Inflammatory macrophage (primary cell): ENCODE measurements at regions not wholly inside any gene's neighbourhood (a gene's known extent, or its start where the extent isn't known, plus 50 kb on each side); places are given as distances from the start of the nearest gene placed in this dataset.

Experiments
- DNase-seq, 2 donors: peaks; one replicate each; pipeline ENCODE4 v3.0.0-alpha.2; 2020 to 2022

DNA sequence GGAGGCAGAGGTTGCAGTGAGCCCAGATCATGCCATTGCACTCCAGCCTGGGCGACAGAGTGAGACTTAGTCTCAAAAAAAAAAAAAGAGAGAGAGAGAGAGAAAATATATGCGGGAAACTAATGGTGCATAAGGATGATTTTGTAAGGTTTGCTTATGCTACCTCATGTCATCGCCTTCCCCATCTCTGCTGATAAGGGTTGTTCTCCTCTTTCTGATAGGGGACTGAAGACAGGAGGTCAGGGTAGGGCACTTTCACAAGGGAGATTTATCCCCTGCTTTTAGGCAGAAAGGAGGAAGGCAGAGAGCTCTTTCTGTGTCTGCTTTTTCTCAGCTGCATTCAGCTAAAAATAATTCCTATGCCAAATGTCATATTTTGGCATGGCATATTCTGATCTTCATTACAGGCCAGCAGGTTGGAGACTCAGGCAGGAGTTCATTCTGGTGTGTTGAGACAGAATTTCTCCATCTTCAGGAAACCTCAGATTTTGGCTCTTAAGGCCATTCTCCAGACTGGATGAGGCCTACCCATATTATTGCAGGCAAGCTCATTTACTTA, 220.2 kb downstream of the AUH start:
- DNase-seq: no peak

DNA sequence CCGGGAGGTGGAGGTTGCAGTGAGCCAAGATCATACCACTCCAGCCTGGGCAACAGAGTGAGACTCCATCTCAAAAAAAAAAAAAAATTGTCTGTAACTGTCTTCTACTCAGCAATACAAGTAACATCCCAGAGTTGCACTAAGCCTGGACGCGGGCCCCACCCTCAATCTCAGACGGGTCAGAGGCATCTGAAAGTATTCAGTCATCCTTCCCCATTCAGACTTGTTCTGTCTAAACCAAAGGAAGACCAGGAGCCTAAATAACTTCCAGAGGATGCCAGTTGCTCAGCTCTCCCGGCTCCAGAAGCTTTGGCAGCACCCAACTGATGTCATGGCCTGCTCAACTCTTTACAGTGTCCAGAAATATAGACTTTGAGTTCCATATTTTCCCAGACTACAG, 218.6 kb downstream of the AUH start:
- DNase-seq: no peak

DNA sequence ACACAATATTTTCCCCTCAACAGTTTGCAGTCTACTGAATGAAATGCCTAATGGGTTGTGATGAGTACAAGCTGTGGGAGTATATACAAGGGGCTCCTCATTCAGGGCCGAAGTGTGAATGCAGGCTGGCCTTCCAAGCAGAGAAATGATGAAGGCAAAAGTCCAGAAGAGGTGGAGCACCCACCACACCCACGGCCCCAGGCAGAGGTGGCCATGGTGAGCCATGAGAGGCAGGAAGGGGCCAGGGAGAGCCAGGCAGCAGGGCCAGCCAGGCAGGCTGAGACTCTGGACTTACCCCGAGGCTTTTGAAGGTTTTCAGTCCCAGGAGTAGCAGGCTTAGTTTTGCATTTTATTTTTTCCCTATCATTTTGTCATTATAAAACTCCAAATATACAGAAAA, 218.1 kb downstream of the AUH start:
- DNase-seq: no peak

DNA sequence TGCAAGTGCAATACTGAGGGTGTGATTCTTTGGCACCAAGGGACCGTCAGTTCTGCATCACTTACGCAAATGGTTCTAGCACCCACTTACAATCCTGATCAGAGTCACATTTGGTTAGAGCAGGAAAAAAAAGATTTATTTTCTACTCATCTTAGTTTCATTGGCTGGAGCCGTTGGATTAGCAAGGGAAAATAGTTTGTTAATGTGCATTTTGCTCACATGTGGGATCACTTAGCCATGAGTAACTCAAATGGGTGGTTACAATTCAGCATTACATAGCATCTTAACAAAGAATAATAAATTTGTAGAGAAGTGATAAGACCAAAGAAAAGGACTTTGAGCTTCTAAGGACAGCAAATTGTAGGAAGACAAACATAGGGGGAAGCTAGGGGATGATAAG, 216.9 kb downstream of the AUH start:
- DNase-seq: no peak

DNA sequence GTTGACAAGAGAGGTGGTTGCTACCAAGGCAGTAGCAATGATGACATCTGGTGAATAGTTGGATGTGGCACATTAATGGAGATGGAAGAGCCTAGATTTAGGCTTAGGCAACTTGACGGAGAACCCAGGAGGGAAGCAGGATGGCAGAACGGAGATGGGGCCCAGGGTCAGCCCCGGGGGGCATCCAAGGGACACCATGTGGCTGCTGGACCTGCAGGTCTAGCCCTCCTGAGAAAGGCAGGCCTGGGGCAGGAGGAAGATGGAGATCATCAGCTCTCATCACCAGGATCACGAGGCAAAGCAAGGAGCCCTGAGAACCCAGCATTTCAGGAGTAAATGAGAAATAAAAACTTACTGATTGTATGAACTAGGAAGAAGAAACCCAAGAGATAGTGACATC, 216.2 kb downstream of the AUH start:
- no peak for DNase-seq

DNA sequence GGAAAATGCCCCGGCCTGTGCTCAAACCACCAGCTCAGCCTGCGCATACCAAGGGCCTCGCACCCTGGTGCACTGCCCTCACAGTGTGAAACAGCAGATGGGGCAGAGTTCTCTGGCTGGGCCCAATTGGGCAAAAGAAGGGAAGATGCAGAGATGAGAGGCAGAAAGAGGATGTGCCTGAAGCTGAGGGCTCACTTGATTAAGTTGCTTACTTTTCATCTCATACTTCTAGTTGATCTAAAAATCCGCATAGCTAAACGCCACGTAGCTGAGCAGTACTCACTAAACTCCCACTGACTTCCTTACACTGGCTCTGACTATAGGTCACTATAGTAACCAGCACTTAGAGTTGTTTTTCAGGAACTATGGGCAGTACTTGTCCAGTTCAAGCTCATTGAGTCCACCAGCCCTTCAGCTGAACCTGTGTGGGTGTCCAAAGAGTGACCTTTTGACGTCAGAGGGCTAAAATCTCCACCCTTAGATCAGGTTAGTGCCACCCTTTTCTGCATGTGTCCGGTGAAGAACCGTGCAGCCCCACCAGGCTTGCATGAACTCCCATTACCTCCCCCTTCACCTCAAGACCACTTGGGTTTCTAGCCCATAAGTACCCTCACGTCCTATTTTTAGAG, 215.2 kb downstream of the AUH start:
- peak; percentile 90 to 92 for DNase-seq

DNA sequence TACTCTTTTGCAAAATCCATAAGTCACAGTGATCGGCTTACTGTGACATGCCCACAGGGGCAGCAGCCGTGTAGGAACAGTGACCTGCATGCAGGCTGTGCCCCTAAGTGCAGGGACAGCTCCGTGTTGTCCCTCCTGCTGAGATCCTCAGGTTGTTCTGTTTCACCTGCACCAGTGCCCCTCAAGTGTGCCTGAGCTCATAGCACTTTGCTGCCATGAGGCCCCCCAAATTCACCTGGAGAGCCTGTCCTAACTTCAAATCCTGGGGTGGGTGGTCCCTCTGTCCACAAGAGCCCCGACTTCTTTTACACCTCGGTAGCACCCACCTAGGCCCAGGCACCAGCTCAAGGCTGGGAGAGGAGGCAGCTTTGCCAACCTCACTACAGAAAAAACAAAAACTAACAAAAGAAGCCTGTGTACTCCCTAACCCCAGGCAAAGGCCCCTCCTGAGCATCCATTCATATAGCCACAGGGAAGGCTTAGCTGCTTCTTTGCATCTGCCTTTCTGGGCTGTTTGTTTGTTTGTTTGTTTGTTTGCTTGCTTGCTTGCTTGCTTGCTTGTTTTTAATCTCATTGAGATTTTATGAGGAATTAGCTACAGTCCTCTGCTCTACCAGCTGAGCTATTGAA, 214.5 kb downstream of the AUH start:
- DNase-seq: no peak

DNA sequence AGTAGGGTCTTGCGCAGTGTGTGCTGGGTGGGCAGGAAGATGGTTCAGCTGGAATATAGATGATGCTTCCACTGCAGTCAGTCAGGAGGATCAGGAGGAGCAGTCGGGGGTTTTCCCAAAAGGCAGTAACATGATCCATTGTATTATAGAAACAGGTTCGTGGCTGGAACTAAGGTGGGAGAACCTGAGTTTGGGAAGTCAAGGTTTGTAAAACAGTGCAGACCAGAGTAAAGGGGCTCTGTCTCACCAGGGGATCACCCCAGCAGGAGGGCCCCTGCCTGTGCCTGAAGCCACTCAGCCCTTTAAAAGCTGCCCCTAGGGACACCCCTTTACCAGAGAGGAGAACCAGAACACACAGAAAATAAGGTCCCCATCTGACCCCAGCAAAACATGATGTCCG, 213.4 kb downstream of the AUH start:
- no peak for DNase-seq

DNA sequence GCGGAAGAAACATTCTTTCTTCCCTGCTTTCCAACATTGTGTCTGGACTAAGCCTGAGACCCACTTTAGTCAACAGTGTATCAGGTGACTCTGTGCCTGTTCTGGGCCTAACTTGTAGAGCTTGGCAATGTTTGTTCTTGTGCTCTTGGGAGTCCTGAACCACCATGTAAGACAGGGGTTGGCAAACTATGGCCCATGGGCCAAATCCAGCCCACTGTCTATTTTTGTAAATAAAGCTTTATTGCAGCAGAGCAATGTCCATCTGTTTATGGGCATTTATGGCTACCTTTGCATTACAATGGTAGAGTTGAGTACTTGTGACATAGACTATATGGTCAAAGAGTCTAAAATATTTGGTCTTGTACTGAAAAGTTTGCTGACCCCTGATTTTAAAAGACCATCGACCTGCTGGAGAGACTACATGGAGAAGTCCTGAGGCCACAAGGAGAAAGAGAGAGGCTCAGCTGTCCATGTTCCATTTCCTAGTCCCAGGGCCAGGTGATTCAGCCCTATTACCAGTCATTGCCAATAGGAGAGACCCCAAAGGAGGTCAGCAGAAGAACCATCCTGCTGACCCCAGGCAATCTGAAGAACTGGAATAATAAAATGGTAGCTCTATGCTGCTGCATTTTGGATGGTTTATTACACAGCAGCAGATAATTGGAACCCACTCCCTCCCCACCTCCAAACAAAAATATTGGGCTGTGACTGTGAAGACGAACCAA, 211.3 kb downstream of the AUH start:
- DNase-seq: no peak

DNA sequence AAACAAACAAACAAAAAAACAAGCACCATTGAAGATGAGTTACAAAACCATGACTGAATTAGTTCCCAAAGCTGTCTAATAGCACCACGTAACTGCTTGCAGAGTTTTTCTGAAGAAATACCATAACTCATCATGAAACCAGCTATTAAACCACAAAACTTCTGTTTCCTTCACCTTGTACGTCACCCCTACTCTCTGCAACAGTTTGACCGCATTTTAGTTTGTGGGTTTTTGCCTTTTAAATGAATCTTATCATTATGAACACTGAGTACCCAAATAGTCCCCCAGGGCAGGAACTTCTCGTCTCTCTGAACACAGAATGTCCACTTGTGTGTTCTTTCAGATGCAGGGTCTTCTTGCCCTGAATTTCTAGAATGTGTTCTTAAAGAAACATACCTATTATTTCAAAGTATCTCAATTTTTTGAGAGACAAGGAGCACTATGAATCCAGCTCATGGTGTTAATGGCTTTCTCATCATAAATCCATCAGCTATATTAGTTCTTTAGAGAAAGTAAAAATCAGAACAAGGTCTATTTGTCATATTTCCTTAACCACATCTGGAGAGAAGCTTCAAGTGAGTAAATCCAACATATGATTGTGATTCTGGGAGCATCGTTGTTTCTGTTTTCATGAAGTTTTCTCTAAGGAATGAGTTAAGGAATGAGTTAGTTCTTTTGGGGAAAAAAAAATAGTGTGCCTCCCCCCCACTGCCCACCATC, 210.6 kb downstream of the AUH start:
- DNase-seq: peak; percentile 83 to 94

DNA sequence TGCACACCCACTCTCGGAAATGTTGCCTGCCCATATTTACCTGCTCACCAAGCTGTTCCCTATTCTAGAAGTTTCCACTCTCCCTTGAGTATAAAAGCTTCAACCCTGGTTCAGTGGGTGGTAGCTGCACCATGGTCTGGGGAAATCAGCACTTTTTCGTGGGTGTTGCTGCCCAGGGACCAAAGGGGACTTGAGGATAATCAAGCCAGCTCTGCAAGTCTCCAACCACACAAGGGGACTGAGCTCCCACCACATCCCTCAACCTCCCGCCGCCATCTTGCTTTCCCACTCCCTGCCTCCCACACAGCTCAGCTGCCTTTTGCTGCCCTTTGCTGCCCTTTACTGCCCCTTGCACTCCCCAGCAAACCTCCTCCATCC, 210.0 kb downstream of the AUH start:
- DNase-seq: peak; percentile 77 to 89

DNA sequence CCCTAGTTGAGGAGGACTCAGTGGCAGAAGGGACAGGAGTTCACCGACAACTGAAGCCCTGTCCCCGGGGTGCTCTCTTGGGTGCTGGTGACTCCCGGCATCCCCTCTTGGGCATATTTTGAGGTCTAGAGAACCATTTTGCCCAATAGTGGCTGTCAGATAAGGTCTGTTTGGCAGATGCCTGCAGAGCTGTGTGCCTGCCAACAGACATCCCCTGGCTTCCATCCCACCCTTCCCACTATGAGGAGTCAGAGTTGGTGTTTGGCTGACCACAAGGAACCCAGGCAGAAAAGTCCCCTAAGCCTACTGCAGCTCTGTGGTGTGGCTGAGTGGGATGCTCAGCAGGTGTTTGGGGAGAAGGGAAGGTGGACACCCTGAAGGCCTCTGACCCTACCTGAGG, 207.0 kb downstream of the AUH start:
- DNase-seq: no peak

DNA sequence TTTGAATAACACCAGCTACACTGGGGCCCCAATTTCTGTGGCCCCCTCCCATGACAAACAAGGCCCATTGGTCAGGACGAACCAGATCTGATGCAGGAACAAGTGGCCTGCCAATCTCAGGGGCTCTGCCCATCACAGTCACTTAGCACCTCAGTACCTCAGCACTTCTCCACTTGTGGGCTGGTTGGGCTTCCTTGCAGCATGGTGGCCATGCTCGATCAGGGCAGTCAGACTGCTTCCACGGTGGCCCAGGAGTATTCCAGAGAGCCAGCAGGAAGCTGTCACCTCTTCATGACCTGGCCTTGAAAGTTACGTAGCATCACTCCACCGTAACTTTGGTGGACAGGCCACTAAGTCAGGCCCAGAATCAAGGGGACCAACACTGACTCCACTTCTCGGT, 206.5 kb downstream of the AUH start:
- no peak for DNase-seq

DNA sequence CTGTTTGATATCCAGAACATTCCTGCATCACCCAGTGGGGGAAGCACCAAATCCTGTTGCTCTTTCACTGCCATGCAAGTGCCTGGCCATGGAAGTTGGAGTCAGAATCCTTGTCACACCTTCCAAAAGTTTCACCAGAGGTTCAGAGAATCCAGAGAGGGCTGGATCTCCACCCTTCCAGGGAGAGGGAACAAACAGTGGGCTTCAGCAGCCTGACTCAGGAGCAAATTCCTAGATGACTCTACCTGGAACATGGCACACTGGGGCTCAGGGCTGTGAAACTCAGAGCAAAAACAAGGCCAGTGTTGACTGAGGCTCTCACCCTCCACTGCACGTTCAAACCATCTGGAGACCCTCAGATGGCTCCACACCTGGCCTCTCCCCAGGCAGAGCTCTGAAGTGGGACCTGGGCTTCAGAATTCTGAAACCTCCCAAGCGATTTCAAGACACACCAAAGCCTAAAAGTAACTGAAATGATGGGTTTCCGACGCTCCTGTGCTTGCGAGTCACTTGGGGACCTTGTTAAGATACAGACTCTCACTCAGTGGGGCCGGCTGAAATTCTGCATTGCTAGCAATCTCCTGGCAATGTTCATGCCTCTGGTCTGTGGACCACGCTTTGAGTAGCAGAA, 205.9 kb downstream of the AUH start:
- no peak for DNase-seq

DNA sequence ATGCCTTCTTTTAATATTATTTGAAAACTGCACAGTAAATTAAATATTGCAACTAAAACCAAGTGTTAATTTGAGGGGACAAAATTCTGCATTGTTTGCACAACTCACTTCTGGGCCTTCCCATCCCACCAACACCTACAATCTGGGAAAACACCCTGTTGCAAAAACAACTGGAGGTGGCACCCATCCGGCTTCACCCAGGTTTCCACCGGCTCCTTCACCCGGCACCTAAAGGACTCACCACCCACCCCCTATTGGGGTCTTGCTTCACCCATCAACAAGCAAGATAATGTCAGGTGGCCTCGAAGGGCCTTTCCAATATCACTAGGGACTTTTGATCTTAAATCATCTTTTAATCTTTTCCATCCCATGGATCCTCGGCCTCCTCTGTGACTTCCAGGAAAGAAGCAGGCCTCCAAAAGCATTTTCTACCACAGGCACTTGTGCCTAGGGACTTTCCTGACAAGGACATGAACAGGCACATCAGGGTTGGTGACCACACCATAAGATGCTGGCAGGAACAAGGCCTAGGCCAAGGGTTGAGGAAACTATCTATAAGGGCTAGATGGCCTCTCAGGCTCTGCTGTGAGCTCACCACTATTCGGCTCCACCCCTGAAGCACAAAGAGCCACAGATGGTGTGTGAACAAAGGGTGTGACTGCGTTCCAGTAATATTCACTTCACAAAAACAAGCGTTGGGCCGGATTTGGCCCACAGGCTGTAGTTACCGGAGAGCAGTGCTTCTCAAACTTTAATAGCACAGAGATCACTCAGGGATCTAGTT, 205.1 kb downstream of the AUH start:
- no peak for DNase-seq

DNA sequence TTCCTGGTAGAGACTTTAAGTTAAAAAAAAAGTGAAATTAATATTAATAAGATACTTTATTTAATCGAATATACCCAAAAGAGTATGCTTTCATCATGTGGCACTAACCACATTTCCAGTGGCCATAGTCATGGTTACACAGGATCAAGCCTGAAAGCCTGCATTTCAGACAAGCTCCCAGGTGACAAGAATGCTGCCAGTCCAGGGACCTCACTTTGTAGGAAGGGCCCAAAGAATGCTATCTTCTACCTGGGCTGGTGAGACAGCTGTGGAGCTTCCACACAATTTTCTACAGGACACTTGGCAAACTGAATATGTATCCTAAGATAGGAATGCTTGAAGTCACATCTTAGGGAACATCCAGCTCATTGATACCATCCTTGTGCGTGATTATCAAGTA, 203.8 kb downstream of the AUH start:
- DNase-seq: no peak

DNA sequence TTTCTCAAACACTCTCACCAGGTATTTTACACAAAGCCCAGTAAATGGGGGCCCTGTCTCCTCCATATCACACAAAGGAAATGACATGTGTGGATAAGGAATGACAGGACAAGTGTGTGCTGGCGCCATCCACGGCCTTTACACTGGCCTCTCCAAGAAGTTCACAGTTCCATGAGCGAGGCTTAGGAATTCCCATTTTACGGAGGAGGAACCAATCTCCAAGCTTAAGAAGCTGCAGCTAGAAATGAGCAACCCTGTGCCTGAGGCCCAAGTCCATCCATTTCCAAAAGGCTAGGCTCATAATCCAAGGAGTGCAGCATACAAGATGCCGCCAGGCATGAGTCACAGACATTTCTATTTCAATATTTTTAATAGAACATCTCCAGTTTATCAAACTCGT, 203.4 kb downstream of the AUH start:
- no peak for DNase-seq

DNA sequence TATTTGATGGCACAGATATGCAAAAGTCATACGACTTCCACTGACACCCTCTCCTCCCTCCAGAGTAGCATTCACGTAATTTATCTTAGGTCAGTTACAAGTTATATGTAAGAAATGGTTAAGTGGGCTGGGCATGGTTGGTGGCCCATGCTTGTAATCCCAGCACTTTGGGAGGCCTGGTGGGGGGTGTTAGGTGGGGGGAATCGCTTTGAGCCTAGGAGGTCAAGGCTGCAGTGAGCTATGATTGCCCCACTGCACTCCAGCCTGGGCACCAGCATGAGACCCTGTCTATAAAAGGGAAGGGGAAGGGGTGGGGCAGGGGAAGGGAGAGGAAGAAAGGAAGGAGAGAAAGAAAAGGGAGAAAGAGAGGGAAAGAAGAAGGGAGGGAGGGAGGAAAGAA, 202.8 kb downstream of the AUH start:
- DNase-seq: no peak

DNA sequence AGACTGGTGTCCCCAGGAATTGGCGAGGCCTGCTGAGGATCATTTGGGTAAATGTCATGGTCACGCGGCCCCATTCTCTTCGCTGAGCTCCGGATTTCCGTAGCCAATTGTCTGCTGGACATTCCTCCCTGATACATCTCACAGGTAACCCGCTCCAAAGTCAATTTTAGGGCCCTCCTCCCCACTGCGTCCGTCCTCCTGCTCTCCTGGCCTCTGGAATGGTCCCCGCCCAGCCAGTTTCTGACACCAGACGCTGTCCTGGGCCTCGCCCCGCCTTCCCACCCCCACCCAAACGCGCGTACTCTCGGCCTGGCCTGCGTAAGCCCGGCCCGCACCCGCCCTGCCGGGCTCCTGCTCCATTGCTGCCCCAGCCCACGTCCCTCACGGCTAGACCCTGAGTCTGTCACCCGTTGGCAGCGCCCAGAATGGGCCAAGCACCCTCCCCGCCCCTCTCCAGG, 202.0 kb downstream of the AUH start:
- DNase-seq: no peak

DNA sequence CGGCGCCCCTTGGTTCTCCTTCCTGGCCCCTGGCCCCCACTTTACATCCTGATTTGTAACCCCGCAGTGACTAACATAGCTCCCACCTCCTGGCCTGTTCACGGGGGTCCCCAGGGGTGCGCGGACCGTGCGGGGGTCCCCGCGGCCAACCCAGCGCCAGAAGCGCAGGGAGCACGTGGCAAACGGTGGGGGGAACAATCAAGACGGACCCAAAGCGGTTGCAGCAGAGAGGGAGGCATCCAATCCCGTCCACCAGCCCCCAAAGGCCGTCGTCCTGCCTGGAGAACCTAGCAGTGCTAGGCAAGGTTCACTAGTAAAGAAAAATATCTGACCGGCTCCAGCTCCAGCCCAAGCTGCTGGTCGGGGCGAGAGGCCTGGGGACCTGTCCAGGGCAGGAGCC, 201.5 kb downstream of the AUH start:
- DNase-seq: no peak

DNA sequence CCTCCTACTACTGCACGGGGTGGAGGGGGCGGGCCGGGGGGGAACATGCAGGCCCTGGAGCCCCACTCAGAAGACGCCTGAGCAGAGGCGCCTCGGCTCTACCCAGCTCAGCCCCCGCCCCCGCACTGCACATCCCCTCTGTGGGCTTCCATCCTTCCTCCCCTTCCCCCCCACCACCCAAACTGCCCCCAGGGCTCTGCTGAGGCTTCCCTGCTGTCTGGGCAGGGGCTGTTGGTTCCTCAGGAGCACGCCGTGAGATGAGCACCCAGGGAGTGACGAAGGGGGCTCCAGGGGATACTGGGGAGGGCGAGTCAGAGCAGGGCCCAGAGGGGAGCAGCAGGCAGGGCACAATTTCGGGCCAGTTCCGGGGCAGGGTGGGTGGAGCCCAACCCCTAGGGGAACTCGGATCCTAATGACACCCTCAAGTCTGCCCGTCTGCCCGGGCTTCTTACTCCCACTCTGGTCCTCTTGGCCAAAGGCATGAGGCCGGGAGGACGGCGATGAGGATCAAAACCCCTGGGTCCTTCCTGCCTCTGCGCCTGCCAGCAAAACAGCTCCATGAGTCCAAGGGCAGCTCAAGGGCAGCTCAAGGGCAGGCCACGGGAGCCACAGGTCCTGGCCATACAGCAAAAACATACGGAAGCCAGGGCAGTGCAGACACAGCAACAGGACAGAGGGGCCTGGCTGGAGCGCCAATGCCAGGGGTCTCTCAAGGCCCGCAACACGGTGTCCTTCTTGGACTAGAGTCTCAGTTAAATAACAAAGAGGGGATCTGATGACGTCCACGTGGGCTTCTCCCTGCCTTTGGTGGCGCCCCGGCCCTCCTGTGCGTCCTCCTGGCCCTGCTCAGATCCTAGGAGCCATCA, 200.9 kb downstream of the AUH start:
- DNase-seq: no peak
